ENCODE measurements at regions not wholly inside any gene's neighbourhood (a gene's known extent, or its start where the extent isn't known, plus 50 kb on each side); places are given as distances from the start of the nearest gene placed in this dataset.
A peak's percentile ranks its signal among the peaks of the same experiment; 100 is the strongest.

DNA sequence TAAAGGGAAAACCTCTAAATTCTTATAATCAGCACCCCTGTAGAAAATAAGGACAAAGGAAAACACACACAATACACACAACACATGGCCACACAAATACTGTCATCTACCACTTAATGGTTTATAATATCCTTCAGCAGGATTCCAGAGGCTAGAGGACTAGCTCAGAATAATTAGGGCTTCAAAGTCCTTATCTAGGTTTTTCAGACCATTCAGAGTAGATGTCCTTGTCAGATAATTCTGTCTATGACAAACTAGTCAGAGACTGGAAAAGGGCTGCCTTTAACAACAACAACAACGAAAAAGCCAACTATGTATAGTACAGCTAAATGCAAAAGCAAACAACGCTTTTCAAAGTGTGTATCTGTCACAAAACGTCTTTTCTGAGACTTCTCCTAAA lies 456.5 kb upstream of the CNTN5 start (continued):
- no peak for TF ChIP-seq CHD2 (IDR thresholded peaks at IDR 0.05; ENCODE audit: low read depth, low read length)

DNA sequence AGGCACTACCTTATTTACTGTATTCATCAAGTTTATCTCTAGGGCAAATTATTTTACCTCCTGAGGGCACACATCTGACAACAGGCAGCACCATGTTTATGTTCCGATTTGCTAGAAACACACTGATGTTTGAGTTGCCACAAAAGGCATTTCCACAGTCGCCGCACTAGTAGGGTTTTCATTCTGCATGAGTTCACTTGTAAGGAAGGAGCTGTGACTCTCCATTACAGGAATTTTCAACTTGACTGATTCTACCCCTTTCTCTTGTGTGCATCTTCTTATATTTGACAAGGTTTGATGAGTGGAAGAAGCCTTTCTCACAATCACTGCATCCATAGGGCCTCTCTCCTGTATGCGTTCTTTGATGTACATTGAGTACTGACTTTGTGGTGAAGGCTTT lies 455.9 kb upstream of the CNTN5 start:
- in situ Hi-C loops (cut with MboI) (no loop called here), intact Hi-C loops (cut with micrococcal nuclease) (no loop called here)
- ChIA-PET CTCF (ENCODE audit: low intra/inter-chr PET ratio) (no interaction called here), POLR2A (no interaction called here)
- no peak for DNase-seq (ENCODE audit: extremely low read depth in 1 of 4, low spot score in 3 of 4)
- TF ChIP-seq GTF2F1 (IDR thresholded peaks at IDR 0.05; ENCODE audit: low read depth, low read length) (no peak), SMARCA5 (IDR thresholded peaks at IDR 0.05) (no peak), TAF15 (IDR thresholded peaks at IDR 0.05; ENCODE audit: low read depth, low read length) (no peak), KLF6 (CRISPR knock-in tag; IDR thresholded peaks at IDR 0.05; ENCODE audit: borderline replicate concordance) (no peak), RNF2 (IDR thresholded peaks at IDR 0.05) (no peak), SP1 (CRISPR knock-in tag; IDR thresholded peaks at IDR 0.05) (no peak), NRF1 (conservative IDR thresholded peaks at IDR 0.05 in 1 of 2, IDR thresholded peaks at IDR 0.05 in 1 of 2) (no peak), HDAC3 (IDR thresholded peaks at IDR 0.05; ENCODE audit: borderline replicate concordance, partially characterized antibody) (no peak), NFXL1 (CRISPR knock-in tag; IDR thresholded peaks at IDR 0.05) (no peak), TCF7 (IDR thresholded peaks at IDR 0.05; ENCODE audit: borderline replicate concordance) (no peak), PRMT5 (CRISPR knock-in tag; IDR thresholded peaks at IDR 0.05) (no peak), ZNF584 (CRISPR knock-in tag; IDR thresholded peaks at IDR 0.05; ENCODE audit: low read depth) (no peak)
- TF ChIP-seq, protein P1, sequence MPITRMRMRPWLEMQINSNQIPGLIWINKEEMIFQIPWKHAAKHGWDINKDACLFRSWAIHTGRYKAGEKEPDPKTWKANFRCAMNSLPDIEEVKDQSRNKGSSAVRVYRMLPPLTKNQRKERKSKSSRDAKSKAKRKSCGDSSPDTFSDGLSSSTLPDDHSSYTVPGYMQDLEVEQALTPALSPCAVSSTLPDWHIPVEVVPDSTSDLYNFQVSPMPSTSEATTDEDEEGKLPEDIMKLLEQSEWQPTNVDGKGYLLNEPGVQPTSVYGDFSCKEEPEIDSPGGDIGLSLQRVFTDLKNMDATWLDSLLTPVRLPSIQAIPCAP (CRISPR knock-in tag; IDR thresholded peaks at IDR 0.05; ENCODE audit: borderline replicate concordance): no peak
- TF ChIP-seq, protein P2, sequence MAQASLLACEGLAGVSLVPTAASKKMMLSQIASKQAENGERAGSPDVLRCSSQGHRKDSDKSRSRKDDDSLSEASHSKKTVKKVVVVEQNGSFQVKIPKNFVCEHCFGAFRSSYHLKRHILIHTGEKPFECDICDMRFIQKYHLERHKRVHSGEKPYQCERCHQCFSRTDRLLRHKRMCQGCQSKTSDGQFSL (CRISPR knock-in tag; IDR thresholded peaks at IDR 0.05): no peak
- TF ChIP-seq, protein P2 (tag; IDR thresholded peaks at IDR 0.05): no peak
- H4K20me1 ChIP-seq (replicated peaks; ENCODE audit: control insufficient read depth, insufficient read depth, low read length): no peaks in the 10 kb centered on the region
- H3K4me3 ChIP-seq: no peak overlapping the region
- no peaks in the 10 kb centered on the region for H3K36me3 ChIP-seq (ENCODE audit: control insufficient read depth, insufficient read depth, low read length)
- H3K9me3 ChIP-seq (replicated peaks; ENCODE audit: control insufficient read depth, insufficient read depth, low read depth, low read length): no peaks in the 10 kb centered on the region; the same call in 1 of the 2 replicates
- H3K4me1 ChIP-seq (replicated peaks in 1 of 2; ENCODE audit: control insufficient read depth in 2 of 2, insufficient read depth in 2 of 2, low read length in 2 of 2): peaks cover 0 to 3% of the 10 kb centered on the region in 2 experiments; a peak in 1 of 5 replicates
- no peaks in the 10 kb centered on the region for H3K9me1 ChIP-seq (ENCODE audit: control insufficient read depth, insufficient read depth, low read length)
- peak; percentile 35 for FAIRE-seq
- no peak for ATAC-seq
- no peaks in the 10 kb centered on the region for H3K79me2 ChIP-seq (ENCODE audit: control insufficient read depth, insufficient read depth, low read length)
- BruUV-seq (replicated peaks): no TSS peak
- no peak overlapping the region for H2AFZ ChIP-seq (ENCODE audit: low read depth, low read length)
- no peak overlapping the region; the same call in 2 of the 3 replicates for H3K27ac ChIP-seq (ENCODE audit: extremely low read depth, low read depth, low read length)
- no peak overlapping the region for H3K4me2 ChIP-seq (ENCODE audit: insufficient read depth, low read length)
- H3K9ac ChIP-seq (ENCODE audit: insufficient read depth in 1 of 2, low read depth in 2 of 2, low read length in 2 of 2): no peak overlapping the region
- H3K27me3 ChIP-seq (ENCODE audit: control insufficient read depth in 2 of 2, insufficient read depth in 2 of 2, low read length in 2 of 2): no peaks in the 10 kb centered on the region
- WGBS (ENCODE audit: insufficient coverage, low coverage, missing lambda C conversion rate): 6% methylated on average over 4 of the region's 4 CpGs

Data from K562 (cell line).